ENCODE measurements at regions not wholly inside any gene's neighbourhood (a gene's known extent, or its start where the extent isn't known, plus 50 kb on each side); places are given as distances from the start of the nearest gene placed in this dataset.

- Histone ChIP-seq H3K9me3 (ENCODE audit: control insufficient read depth, insufficient read depth, low read length) (no peaks in the 10 kb centered on the region), H3K4me1 (ENCODE audit: control insufficient read depth, low read length) (peaks cover 68% of the 10 kb centered on the region), H3K27ac (ENCODE audit: low read depth, low read length) (peak overlapping the region; percentile 47; the same call in 1 of the 2 replicates), H3K79me2 (ENCODE audit: control insufficient read depth, low read length) (no peaks in the 10 kb centered on the region), H3K4me3 (ENCODE audit: low read length) (no peak overlapping the region), H4K20me1 (ENCODE audit: control insufficient read depth, insufficient read depth, low read depth, low read length) (no peaks in the 10 kb centered on the region), H3K4me2 (ENCODE audit: low read length) (peak overlapping the region; percentile 40), H3K36me3 (ENCODE audit: control insufficient read depth, low read length) (no peaks in the 10 kb centered on the region), H3K27me3 (ENCODE audit: control insufficient read depth, low read length) (no peaks in the 10 kb centered on the region), H3K9me2 (replicated peaks; ENCODE audit: control insufficient read depth, low read length) (no peaks in the 10 kb centered on the region), H3F3A (ENCODE audit: control insufficient read depth, insufficient read depth) (no peaks in the 10 kb centered on the region)
- TF ChIP-seq CTCF (IDR thresholded peaks at IDR 0.05; ENCODE audit: low read depth, low read length, poor library complexity, severe bottlenecking) (no peak), EZH2phosphoT487 (IDR thresholded peaks at IDR 0.05; ENCODE audit: borderline replicate concordance, low read length) (no peak)
Observed at GRCh38 chr3:182399978-182400737, 393.1 kb upstream of the ATP11B start.

DNA sequence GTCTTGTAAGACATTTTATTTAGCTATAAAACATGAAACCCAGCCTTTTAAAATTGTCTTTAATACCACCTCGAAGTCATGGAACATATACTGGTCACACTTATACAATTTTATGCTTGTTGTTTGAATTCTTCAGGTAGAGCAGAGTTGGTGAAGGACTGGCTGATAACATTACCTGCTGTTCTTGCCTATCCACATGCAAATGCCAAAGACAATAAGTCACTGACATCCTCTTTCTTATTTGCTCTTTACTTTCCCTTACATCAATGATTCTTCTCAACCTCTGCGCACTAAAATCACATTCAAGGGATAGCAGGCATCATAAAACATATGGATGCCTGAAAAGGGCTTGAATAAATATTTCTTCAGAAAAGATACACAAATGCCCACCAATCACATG lies 392.5 kb upstream of the ATP11B start:
- H3K36me3 ChIP-seq (ENCODE audit: control insufficient read depth, low read length): no peaks in the 10 kb centered on the region
- no peaks in the 10 kb centered on the region for H3K9me2 ChIP-seq (replicated peaks; ENCODE audit: control insufficient read depth, low read length)
- no peaks in the 10 kb centered on the region for H3K27me3 ChIP-seq (ENCODE audit: control insufficient read depth, low read length)
- H3F3A ChIP-seq (ENCODE audit: control insufficient read depth, insufficient read depth): no peaks in the 10 kb centered on the region
- no peaks in the 10 kb centered on the region for H4K20me1 ChIP-seq (ENCODE audit: control insufficient read depth, insufficient read depth, low read depth, low read length)
- H3K9me3 ChIP-seq (ENCODE audit: control insufficient read depth, insufficient read depth, low read length): no peaks in the 10 kb centered on the region
- H3K27ac ChIP-seq (ENCODE audit: low read depth, low read length): peak overlapping the region; percentile 47
- TF ChIP-seq CTCF (IDR thresholded peaks at IDR 0.05; ENCODE audit: low read depth, low read length, poor library complexity, severe bottlenecking): no peak
- no peak for TF ChIP-seq EZH2phosphoT487 (IDR thresholded peaks at IDR 0.05; ENCODE audit: borderline replicate concordance, low read length)
- H3K4me2 ChIP-seq (ENCODE audit: low read length): peak overlapping the region; percentile 40
- H3K79me2 ChIP-seq (ENCODE audit: control insufficient read depth, low read length): no peaks in the 10 kb centered on the region
- H3K4me3 ChIP-seq (ENCODE audit: low read length): peak overlapping the region; percentile 42
- H3K4me1 ChIP-seq (ENCODE audit: control insufficient read depth, low read length): peaks cover 72% of the 10 kb centered on the region

DNA sequence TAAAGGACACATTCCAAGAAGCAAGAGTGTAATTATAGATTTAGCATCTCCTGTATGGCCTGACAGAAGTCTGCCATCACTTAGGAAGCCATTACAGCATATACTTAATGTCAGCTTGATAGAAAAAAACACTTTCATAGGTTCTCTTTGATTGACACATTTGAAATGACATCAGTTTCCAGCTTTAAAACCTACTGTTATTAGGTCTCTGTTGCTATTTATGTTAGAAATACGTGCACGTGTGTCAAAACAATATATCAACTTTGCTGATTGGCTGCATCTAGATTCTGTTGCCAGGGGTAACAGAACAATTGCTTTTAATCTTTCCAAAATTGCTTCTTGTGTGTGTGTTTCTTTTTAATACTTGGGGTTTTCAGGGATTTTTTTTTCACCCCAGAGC lies 389.3 kb upstream of the ATP11B start:
- no peaks in the 10 kb centered on the region for H4K20me1 ChIP-seq (ENCODE audit: control insufficient read depth, insufficient read depth, low read depth, low read length)
- H3K9me3 ChIP-seq (ENCODE audit: control insufficient read depth, insufficient read depth, low read length): no peaks in the 10 kb centered on the region
- H3K27me3 ChIP-seq (ENCODE audit: control insufficient read depth, low read length): no peaks in the 10 kb centered on the region
- H3K9me2 ChIP-seq (replicated peaks; ENCODE audit: control insufficient read depth, low read length): no peaks in the 10 kb centered on the region
- H3K79me2 ChIP-seq (ENCODE audit: control insufficient read depth, low read length): peaks cover 4% of the 10 kb centered on the region; the same call in 1 of the 2 replicates
- no peak for TF ChIP-seq EZH2phosphoT487 (IDR thresholded peaks at IDR 0.05; ENCODE audit: borderline replicate concordance, low read length)
- no peak for TF ChIP-seq CTCF (IDR thresholded peaks at IDR 0.05; ENCODE audit: low read depth, low read length, poor library complexity, severe bottlenecking)
- no peaks in the 10 kb centered on the region for H3F3A ChIP-seq (ENCODE audit: control insufficient read depth, insufficient read depth)
- no peak overlapping the region for H3K4me3 ChIP-seq (ENCODE audit: low read length)
- peaks cover 78% of the 10 kb centered on the region for H3K4me1 ChIP-seq (ENCODE audit: control insufficient read depth, low read length)
- peak overlapping the region; percentile 39 for H3K27ac ChIP-seq (ENCODE audit: low read depth, low read length)
- H3K36me3 ChIP-seq (ENCODE audit: control insufficient read depth, low read length): no peaks in the 10 kb centered on the region
- peak overlapping the region; percentile 30; the same call in 1 of the 2 replicates for H3K4me2 ChIP-seq (ENCODE audit: low read length)
